HFFc6 (cell line): ENCODE measurements at regions not wholly inside any gene's neighbourhood (a gene's known extent, or its start where the extent isn't known, plus 50 kb on each side); places are given as distances from the start of the nearest gene placed in this dataset.

Experiments used
- DNase-seq: peaks from one replicate; pipeline ENCODE4 v3.0.0-alpha.2; 2018
- H3K27ac Mint-ChIP-seq: 2 replicates; pipeline ENCODE4 v1.8.0; 2020; ENCODE audit warnings: mild to moderate bottlenecking, mixed read lengths
- H3K27me3 Mint-ChIP-seq: 2 replicates; pipeline ENCODE4 v1.8.0; 2021; ENCODE audit warnings: mild to moderate bottlenecking, moderate library complexity, mixed read lengths; ENCODE audit not compliant: insufficient read depth
- H3K36me3 Mint-ChIP-seq: 2 replicates; pipeline ENCODE4 v1.8.0; 2021; ENCODE audit warnings: low read depth, mixed read lengths
- H3K4me1 Mint-ChIP-seq: 2 replicates; pipeline ENCODE4 v1.8.0; 2020; ENCODE audit warnings: low read depth, mixed read lengths
- H3K4me3 Mint-ChIP-seq: 2 replicates; pipeline ENCODE4 v1.8.0; 2020; ENCODE audit warnings: mild to moderate bottlenecking, moderate library complexity, mixed read lengths
- H3K9me3 Mint-ChIP-seq: 2 replicates; pipeline ENCODE4 v1.8.0; 2020; ENCODE audit warnings: mild to moderate bottlenecking, mixed read lengths
- TF ChIP-seq, protein P1 (sequence below): fragments of 200-600 bp; sonication (generic); IDR thresholded peaks from 2 replicates; pipeline ENCODE4 v1.5.0; 2021; ENCODE audit warnings: antibody characterized with exemption, mild to moderate bottlenecking

DNA sequence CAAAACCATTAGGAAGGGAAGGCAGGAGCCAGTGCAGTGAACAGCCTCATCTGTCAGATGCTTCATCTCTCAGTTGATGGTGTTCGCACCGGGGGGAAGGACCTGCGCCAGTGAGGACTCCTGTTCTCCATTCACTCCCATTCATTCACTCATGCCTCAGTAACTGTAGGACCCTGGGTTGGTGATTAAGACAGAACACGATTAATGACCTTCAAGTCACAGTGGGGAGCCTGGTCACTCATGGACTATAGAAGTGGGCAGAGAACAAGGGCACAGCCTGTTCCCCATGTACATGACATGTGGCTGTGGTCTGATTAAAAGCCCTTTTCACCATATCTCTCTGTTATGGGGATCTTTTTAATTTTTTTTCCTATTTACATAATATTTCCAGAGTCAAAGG, 113.3 kb downstream of the RPS12 start:
- peaks cover 4% of the 10 kb centered on the region for H3K27me3 Mint-ChIP-seq
- H3K4me1 Mint-ChIP-seq, result no peaks in the 10 kb centered on the region
- H3K9me3 Mint-ChIP-seq, result no peaks in the 10 kb centered on the region

DNA sequence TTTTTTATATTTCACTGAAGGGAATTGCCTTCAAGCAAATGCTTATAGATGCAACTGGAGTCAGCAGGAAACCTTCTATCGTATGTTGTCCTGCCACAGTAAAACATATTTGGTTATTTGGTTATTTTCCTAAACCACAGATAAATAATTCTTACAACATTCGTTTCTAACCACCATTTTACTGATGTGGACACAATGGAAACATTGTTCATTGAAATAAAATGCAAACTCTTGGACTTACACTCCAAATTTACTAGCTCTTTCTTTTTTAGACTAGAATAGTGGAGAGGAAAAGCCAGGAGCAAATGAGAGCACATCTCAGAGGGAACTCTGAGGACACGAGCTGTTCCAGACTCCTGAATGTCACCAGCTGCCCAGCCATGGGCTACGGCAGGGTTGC, 114.8 kb downstream of the RPS12 start:
- DNase-seq, result no peak
- H3K36me3 Mint-ChIP-seq, result no peaks in the 10 kb centered on the region
- no peak overlapping the region for H3K27ac Mint-ChIP-seq
- H3K27me3 Mint-ChIP-seq, result peaks cover 8% of the 10 kb centered on the region
- H3K4me1 Mint-ChIP-seq, result no peaks in the 10 kb centered on the region
- H3K4me3 Mint-ChIP-seq, result no peak overlapping the region
- H3K9me3 Mint-ChIP-seq, result no peaks in the 10 kb centered on the region
- TF ChIP-seq, protein P1, sequence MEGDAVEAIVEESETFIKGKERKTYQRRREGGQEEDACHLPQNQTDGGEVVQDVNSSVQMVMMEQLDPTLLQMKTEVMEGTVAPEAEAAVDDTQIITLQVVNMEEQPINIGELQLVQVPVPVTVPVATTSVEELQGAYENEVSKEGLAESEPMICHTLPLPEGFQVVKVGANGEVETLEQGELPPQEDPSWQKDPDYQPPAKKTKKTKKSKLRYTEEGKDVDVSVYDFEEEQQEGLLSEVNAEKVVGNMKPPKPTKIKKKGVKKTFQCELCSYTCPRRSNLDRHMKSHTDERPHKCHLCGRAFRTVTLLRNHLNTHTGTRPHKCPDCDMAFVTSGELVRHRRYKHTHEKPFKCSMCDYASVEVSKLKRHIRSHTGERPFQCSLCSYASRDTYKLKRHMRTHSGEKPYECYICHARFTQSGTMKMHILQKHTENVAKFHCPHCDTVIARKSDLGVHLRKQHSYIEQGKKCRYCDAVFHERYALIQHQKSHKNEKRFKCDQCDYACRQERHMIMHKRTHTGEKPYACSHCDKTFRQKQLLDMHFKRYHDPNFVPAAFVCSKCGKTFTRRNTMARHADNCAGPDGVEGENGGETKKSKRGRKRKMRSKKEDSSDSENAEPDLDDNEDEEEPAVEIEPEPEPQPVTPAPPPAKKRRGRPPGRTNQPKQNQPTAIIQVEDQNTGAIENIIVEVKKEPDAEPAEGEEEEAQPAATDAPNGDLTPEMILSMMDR, result no peak

More for the DNA sequence above, 113.3 kb downstream of the RPS12 start:
- H3K36me3 Mint-ChIP-seq, result no peaks in the 10 kb centered on the region
- DNase-seq, result no peak
- H3K27ac Mint-ChIP-seq, result no peak overlapping the region
- TF ChIP-seq, protein P1, result no peak
- H3K4me3 Mint-ChIP-seq, result no peak overlapping the region

DNA sequence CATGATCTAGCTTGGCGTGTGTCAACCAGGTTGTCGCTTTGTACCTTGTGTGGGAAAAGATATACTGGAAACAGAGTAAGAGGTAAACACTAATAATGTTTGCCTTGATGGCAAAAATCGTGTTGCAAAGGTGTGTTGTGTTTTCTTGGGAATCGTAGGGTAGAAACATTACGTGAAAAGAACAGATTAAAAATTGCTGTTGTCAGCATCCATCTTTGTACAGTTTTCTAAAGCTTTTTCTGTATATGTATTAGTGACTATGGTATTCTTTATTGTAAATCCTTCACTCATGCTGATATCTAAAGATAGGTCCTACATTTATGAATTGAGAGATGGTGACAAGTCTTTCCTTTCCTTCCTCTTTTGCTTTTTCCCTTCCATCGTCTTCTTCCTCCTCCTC, 116.9 kb downstream of the RPS12 start:
- Mint-ChIP-seq H3K4me3 (no peak overlapping the region), H3K27me3 (peaks cover 8% of the 10 kb centered on the region), H3K27ac (no peak overlapping the region), H3K9me3 (no peaks in the 10 kb centered on the region), H3K4me1 (no peaks in the 10 kb centered on the region), H3K36me3 (no peaks in the 10 kb centered on the region)
- DNase-seq, result no peak
- TF ChIP-seq, protein P1, result no peak

DNA sequence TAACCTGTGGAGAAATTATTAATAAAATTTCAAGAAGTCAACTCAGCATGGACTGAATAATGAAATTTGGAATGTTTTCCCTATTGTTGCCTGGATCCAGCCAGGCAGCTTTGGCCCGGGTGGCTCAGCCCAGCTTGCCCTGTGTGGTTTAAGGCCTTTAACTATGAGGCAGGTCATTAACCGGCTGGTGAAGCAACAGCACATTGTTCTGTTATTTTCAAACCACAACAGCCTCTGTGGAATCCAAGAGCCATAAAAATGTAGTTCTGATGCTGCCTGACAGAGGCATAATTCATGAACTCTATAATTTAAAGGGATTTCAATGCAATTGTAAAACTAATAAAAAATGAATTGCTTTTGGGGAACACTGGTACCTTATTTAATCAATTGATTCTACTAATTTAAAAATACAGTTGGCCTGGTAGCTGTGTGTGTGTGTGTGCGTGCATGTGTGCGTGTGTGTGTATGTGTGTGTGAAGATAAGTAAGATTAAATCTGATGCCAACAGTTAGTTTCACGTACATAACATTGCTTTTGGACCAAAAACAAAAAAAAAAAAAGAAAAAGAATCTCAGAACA, 117.7 kb downstream of the RPS12 start:
- Mint-ChIP-seq H3K9me3 (no peaks in the 10 kb centered on the region), H3K4me3 (no peak overlapping the region), H3K4me1 (no peaks in the 10 kb centered on the region), H3K27ac (no peak overlapping the region), H3K27me3 (peaks cover 8% of the 10 kb centered on the region), H3K36me3 (no peaks in the 10 kb centered on the region)
- peak; percentile 43 for DNase-seq
- TF ChIP-seq, protein P1, result no peak

DNA sequence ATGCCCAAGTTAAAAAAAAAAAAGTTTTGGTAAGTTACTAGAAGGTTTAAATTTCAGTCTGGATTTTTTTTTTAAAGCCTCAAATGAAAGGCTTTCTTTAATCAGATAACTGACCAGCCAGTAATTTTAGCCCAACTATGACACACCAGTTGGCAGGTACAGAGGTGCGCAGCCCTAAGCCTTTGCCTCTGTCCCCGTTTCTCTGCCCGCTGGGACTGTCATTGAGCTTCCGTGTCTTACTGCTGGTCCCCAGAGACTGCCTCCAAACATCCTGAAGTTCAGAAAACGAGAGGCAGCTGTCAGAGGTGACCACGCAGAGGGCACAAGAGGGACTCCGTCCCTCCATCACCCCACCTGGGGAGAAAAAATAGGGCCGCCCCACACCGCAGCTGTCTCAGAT, 118.2 kb downstream of the RPS12 start:
- TF ChIP-seq, protein P1, result no peak
- no peak for DNase-seq
- no peaks in the 10 kb centered on the region for H3K9me3 Mint-ChIP-seq
- H3K4me1 Mint-ChIP-seq, result no peaks in the 10 kb centered on the region
- no peak overlapping the region for H3K4me3 Mint-ChIP-seq
- H3K36me3 Mint-ChIP-seq, result no peaks in the 10 kb centered on the region
- H3K27ac Mint-ChIP-seq, result no peak overlapping the region
- H3K27me3 Mint-ChIP-seq, result peaks cover 8% of the 10 kb centered on the region

DNA sequence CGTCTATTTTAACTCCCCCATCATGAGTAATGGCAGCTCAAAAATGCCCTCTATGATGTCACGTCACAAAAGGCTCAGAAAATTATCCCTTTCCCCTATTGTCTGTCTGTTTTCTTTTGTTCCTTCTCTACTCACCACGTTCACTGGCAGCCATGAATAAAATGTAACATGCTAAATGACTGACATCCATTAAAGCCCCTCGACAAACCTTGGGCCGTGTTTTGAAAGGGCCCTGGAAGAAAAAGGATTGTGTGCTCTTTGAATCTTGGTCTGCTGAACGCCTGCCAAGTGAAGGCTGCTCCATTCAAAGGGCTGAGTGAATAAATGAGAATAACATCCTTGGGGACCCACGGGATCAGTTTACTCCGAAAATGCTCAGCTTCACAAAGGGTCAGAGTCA, 118.7 kb downstream of the RPS12 start:
- no peak overlapping the region for H3K4me3 Mint-ChIP-seq
- no peak overlapping the region for H3K27ac Mint-ChIP-seq
- no peak for DNase-seq

More for the DNA sequence above, 118.7 kb downstream of the RPS12 start:
- Mint-ChIP-seq H3K36me3 (no peaks in the 10 kb centered on the region), H3K9me3 (no peaks in the 10 kb centered on the region), H3K4me1 (no peaks in the 10 kb centered on the region), H3K27me3 (peaks cover 8% of the 10 kb centered on the region)
- TF ChIP-seq, protein P1, result no peak
